K562 (cell line): ENCODE measurements at regions not wholly inside any gene's neighbourhood (a gene's known extent, or its start where the extent isn't known, plus 50 kb on each side); places are given as distances from the start of the nearest gene placed in this dataset.
A peak's percentile ranks its signal among the peaks of the same experiment; 100 is the strongest.

ENCODE experiments used
- ATAC-seq: fragments of 200-7000 bp; cut with Tn5 transposase; 3 replicates; pipeline ENCODE4 v1.9.1; 2020; ENCODE audit warnings: moderate library complexity
- BruUV-seq: library from RNA; stranded (reverse); fragments of 400-500 nt; replicated peaks from 2 replicates; lab custom pipeline; 2021; lab: Mats Ljungman, UMichigan
- CTCF ChIA-PET: fragments of 300-600 bp; formaldehyde crosslinking; extraction: SDS; loops from one replicate; lab custom pipeline; 2021; ENCODE audit warnings: low intra/inter-chr PET ratio; lab: Yijun Ruan, JAX
- POLR2A ChIA-PET: fragments of 300-600, 350-650 bp; sonication (Branson Sonifier 250); formaldehyde crosslinking; extraction: SDS; loops from one replicate; lab custom pipeline; 2021; ENCODE audit warnings: antibody characterized with exemption, inconsistent platforms; lab: Yijun Ruan, JAX
- DNase-seq, 4 experiments: peaks; one replicate each; pipeline versions ENCODE4 v3.0.0 to v3.0.0-alpha.2; 2011 to 2018; ENCODE audit warnings: low spot score in 3 of 4, mixed read lengths in 3 of 4; ENCODE audit errors: extremely low read depth in 1 of 4
- FAIRE-seq: peaks from 2 replicates; lab custom pipeline; 2011; peaks lifted over from hg19 to GRCh38; lab: Jason Lieb, UNC
- H2AFZ ChIP-seq: 2 replicates; pipeline ENCODE4 v1.6.0; 2011; ENCODE audit warnings: low read depth, low read length, control low read depth, inconsistent platforms
- H3K27ac ChIP-seq: fragments of 200-600 bp; 3 replicates; pipeline ENCODE4 v1.8.0; 2011; ENCODE audit warnings: low read depth, mild to moderate bottlenecking, control low read depth, inconsistent platforms, low read length, moderate library complexity, mixed read lengths; ENCODE audit errors: extremely low read depth
- H3K27me3 ChIP-seq, 2 experiments: fragments of 300-600 bp in 1 of 2; 2 replicates in 1 of 2; 3 replicates in 1 of 2; pipeline versions ENCODE4 v1.6.0 to v1.8.0; 2011; ENCODE audit warnings: inconsistent platforms in 2 of 2, low read length in 2 of 2, mild to moderate bottlenecking in 1 of 2, mixed read lengths in 1 of 2, moderate library complexity in 1 of 2; ENCODE audit not compliant: control insufficient read depth in 2 of 2, insufficient read depth in 2 of 2
- H3K36me3 ChIP-seq: fragments of 300-600 bp; 3 replicates; pipeline ENCODE4 v1.8.0; 2011; ENCODE audit warnings: mild to moderate bottlenecking, low read length, inconsistent platforms; ENCODE audit not compliant: control insufficient read depth, insufficient read depth
- H3K4me1 ChIP-seq, 2 experiments: fragments of 200-600 bp in 1 of 2; replicated peaks in 1 of 2; 2 replicates in 1 of 2; 3 replicates in 1 of 2; pipeline versions ENCODE4 v1.5.1 to v1.8.0; 2011; ENCODE audit warnings: inconsistent platforms in 2 of 2, low read length in 2 of 2, mild to moderate bottlenecking in 1 of 2, mixed read lengths in 1 of 2, moderate library complexity in 1 of 2; ENCODE audit not compliant: control insufficient read depth in 2 of 2, insufficient read depth in 2 of 2
- H3K4me2 ChIP-seq: 2 replicates; pipeline ENCODE4 v1.6.1; 2011; ENCODE audit warnings: low read length, control low read depth, inconsistent platforms, mixed read lengths; ENCODE audit not compliant: insufficient read depth
- H3K4me3 ChIP-seq: fragments of 200-600 bp; sonication (generic), shearing (Covaris generic); 2 replicates; pipeline ENCODE4 v1.5.1; 2016; ENCODE audit warnings: control low read depth, inconsistent platforms
- H3K79me2 ChIP-seq: fragments of 200-600 bp; 3 replicates; pipeline ENCODE4 v1.8.0; 2011; ENCODE audit warnings: low read length, inconsistent platforms; ENCODE audit not compliant: control insufficient read depth, insufficient read depth
- H3K9ac ChIP-seq, 2 experiments: 2 replicates each; pipeline versions ENCODE4 v1.6.0 to v1.6.1; 2011; ENCODE audit warnings: low read depth in 2 of 2, low read length in 2 of 2, control low read depth in 1 of 2, inconsistent platforms in 1 of 2, mild to moderate bottlenecking in 1 of 2, mixed read lengths in 1 of 2; ENCODE audit not compliant: insufficient read depth in 1 of 2
- H3K9me1 ChIP-seq: one replicate; pipeline ENCODE4 v1.6.0; 2011; ENCODE audit warnings: inconsistent platforms, mild to moderate bottlenecking, low read length, moderate library complexity; ENCODE audit not compliant: control insufficient read depth, insufficient read depth
- H3K9me3 ChIP-seq: replicated peaks from 2 replicates; pipeline ENCODE4 v1.5.1; 2011; ENCODE audit warnings: low read depth, low read length, inconsistent platforms; ENCODE audit not compliant: control insufficient read depth, insufficient read depth
- H4K20me1 ChIP-seq: replicated peaks from 2 replicates; pipeline ENCODE4 v1.6.1; 2011; ENCODE audit warnings: low read length, inconsistent platforms, mixed read lengths; ENCODE audit not compliant: control insufficient read depth, insufficient read depth
- CTCF ChIP-seq, 3 experiments: IDR thresholded peaks in 2 of 3; conservative IDR thresholded peaks in 1 of 3; 2 replicates each; pipeline ENCODE4 v1.5.1; 2011 to 2012; ENCODE audit warnings: low read length in 3 of 3, mild to moderate bottlenecking in 3 of 3, control low read depth in 2 of 3, improper control_type of control experiment in 1 of 3, inconsistent platforms in 1 of 3, low read depth in 1 of 3, mixed read lengths in 1 of 3, moderate library complexity in 1 of 3; ENCODE audit not compliant: insufficient read depth in 2 of 3
- E2F8 ChIP-seq: fragments of 450-650 bp; IDR thresholded peaks from 2 replicates; pipeline ENCODE4 v1.7.1; 2018; ENCODE audit warnings: mild to moderate bottlenecking, low read depth; ENCODE audit not compliant: partially characterized antibody
- FOXP4 ChIP-seq: sonication (generic); formaldehyde crosslinking; IDR thresholded peaks from 2 replicates; pipeline ENCODE4 v1.8.0; 2022; ENCODE audit warnings: mild to moderate bottlenecking, missing genetic modification reagents, borderline replicate concordance
- POLR2B ChIP-seq: fragments of 450-650 bp; IDR thresholded peaks from 2 replicates; pipeline ENCODE4 v1.6.1; 2018; ENCODE audit warnings: low read depth; ENCODE audit not compliant: partially characterized antibody
- RAD21 ChIP-seq, 2 experiments: fragments of 250-450 bp in 1 of 2; fragments of 450-650 bp in 1 of 2; sonication (Bioruptor Pico) in 1 of 2; formaldehyde crosslinking in 1 of 2; IDR thresholded peaks in 1 of 2; conservative IDR thresholded peaks in 1 of 2; 2 replicates each; pipeline versions ENCODE4 v1.4.0 to v1.8.0; 2020 to 2022; ENCODE audit warnings: mild to moderate bottlenecking in 2 of 2, moderate library complexity in 1 of 2
- ZFP1 ChIP-seq: fragments of 450-650 bp; formaldehyde crosslinking; IDR thresholded peaks from 2 replicates; pipeline ENCODE4 v1.4.0; 2020; ENCODE audit warnings: mild to moderate bottlenecking, mixed read lengths
- ZNF695 ChIP-seq: fragments of 450-650 bp; formaldehyde crosslinking; IDR thresholded peaks from 2 replicates; pipeline ENCODE4 v1.4.0; 2020; ENCODE audit warnings: mild to moderate bottlenecking, moderate library complexity
- WGBS: fragments of 100-300 bp; shearing (Covaris generic); methylation state at CpG from one replicate; pipeline ENCODE4 v1.1.6; 2016; ENCODE audit warnings: low coverage, mixed read lengths; ENCODE audit not compliant: insufficient coverage; ENCODE audit errors: missing lambda C conversion rate; 5-methylcytosine and 5-hydroxymethylcytosine counted together
- in situ Hi-C: fragments of 300-500 bp; cut with MboI; formaldehyde crosslinking; loops from 4 replicates; pipeline ENCODE4 v1.15.0; 2018; ENCODE audit warnings: inconsistent platforms, mixed read lengths
- intact Hi-C: fragments of 100-400 bp; cut with micrococcal nuclease; formaldehyde crosslinking; loops from 2 replicates; pipeline ENCODE4 v1.14.2; 2022

GRCh38 chr1:37128091-37128490, 93.8 kb upstream of the GRIK3 start (continued):
- TF ChIP-seq E2F8 (no peak), ZFP1 (CRISPR knock-in tag) (no peak), FOXP4 (CRISPR knock-in tag) (no peak), POLR2B (no peak)

- Histone ChIP-seq H3K36me3 (no peaks in the 10 kb centered on the region), H3K9me1 (no peaks in the 10 kb centered on the region), H3K9ac (no peak overlapping the region), H3K4me2 (no peak overlapping the region), H3K4me3 (no peak overlapping the region), H4K20me1 (0 out of 2 replicates have a peak, but pooled peaks cover 4% of the 10 kb centered on the region), H3K9me3 (no peaks in the 10 kb centered on the region), H3K27ac (no peak overlapping the region), H2AFZ (no peak overlapping the region), H3K79me2 (no peaks in the 10 kb centered on the region), H3K27me3 (peaks cover 6 to 41% of the 10 kb centered on the region in 2 experiments; a peak in 4 of 5 replicates), H3K4me1 (no peaks in the 10 kb centered on the region)
- intact Hi-C loops (no loop called here), in situ Hi-C loops (no loop called here)
- no peak for FAIRE-seq
- no peak for DNase-seq
- no TSS peak for BruUV-seq
- ATAC-seq: no peak
- WGBS: 0% methylated on average over 5 of the region's 5 CpGs
- POLR2A ChIA-PET: interaction anchor here (0.5 kb wide), 1 partner anchor 883 kb away, joined by 3 read pairs; no protein-coding TSS in a partner anchor
- TF ChIP-seq CTCF (IDR thresholded peaks at IDR 0.05 in 2 of 3, conservative IDR thresholded peaks at IDR 0.05 in 1 of 3; ENCODE audit: insufficient read depth in 2 of 3, low read depth in 1 of 3, low read length in 3 of 3): peak in 1 of 3 experiments; percentile 14; a peak in 1 of 6 replicates
- no peak for TF ChIP-seq ZNF695
- TF ChIP-seq RAD21 (CRISPR knock-in tag; conservative IDR thresholded peaks at IDR 0.05 in 1 of 2, IDR thresholded peaks at IDR 0.05 in 1 of 2): peak in 1 of 2 experiments; percentile 29; a peak in 2 of 4 replicates
- CTCF ChIA-PET: no interaction called here
These were observed 96.1 kb upstream of the GRIK3 start for GRCh38 chr1:37130221-37130948.
